RWPE1 (cell line): ENCODE measurements at regions not wholly inside any gene's neighbourhood (a gene's known extent, or its start where the extent isn't known, plus 50 kb on each side); places are given as distances from the start of the nearest gene placed in this dataset.

Source experiments
- CTCF ChIA-PET: fragments of 350-600 bp; sonication (Branson Sonifier 250); formaldehyde crosslinking; extraction: SDS; loops from one replicate; lab custom pipeline; 2021; lab: Yijun Ruan, JAX
- POLR2A ChIA-PET: fragments of 400-600 bp; formaldehyde crosslinking; extraction: SDS; loops from one replicate; lab custom pipeline; 2020; ENCODE audit warnings: antibody characterized with exemption; ENCODE audit not compliant: low non-redundant PET; lab: Yijun Ruan, JAX
- DNase-seq: peaks from one replicate; pipeline ENCODE4 v3.0.0; 2012; ENCODE audit warnings: low spot score
- H3K27ac ChIP-seq: fragments of 450-650 bp; 2 replicates; pipeline ENCODE4 v1.5.1; 2017
- CTCF ChIP-seq: fragments of 450-650 bp; conservative IDR thresholded peaks from 2 replicates; pipeline ENCODE4 v1.5.1; 2017; ENCODE audit warnings: low read depth, mild to moderate bottlenecking

DNA sequence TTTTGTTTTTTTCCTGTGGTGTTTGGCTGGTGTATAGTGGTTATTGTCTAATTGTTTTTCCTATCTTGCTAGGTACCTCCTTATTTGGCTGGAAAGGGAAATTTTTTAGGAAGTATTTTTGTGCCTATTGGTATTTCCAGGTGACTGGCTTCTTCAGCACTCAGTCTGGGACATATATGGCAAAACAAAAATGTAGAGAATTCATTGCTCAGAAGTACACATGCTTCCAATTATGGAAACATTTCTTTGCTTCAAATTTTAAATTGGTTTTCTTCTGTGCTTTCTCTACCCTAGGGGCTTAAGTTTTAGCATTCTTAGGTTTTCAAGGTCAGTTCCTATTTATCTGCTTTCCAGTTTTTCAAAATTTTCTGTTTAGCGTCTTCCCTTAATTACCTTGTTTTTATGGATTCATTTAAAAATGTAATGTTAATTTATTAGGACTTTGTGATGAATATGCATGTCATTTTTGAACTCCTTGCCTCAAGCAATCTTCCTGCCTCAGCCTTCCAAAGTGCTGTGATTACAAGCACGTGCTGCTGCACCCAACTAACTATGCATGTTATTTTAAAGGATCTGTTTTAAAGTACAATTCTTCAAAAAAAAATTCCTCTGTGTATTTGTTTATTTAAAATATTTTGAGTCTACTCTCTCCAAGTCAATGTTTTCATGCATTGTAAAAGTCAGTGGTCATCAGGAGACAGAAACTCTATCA, 231.9 kb upstream of the DPPA4 start:
- no peak for DNase-seq
- no peak for TF ChIP-seq CTCF
- ChIA-PET POLR2A (no interaction called here), CTCF (no interaction called here)
- H3K27ac ChIP-seq, result no peak overlapping the region

DNA sequence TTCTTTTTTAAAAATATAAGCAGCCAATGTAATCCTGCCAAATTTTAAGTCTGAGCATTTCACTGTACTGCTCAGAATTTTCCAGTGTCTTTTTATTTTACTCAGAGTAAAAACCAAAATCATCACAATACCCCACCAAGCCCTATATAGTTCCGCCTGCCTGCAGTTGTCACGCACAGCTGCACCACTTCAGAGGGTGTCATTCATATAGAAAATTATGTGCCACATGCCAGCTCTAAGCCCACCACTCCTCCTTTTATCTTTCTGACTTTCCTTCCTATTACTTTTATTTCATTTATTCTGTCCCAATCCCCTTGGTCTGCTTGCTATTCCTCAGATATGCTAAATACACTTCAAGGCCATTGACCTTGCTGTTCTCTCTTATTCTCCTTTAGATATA, 233.1 kb upstream of the DPPA4 start:
- POLR2A ChIA-PET, result no interaction called here
- CTCF ChIA-PET, result no interaction called here
- H3K27ac ChIP-seq, result no peak overlapping the region
- no peak for TF ChIP-seq CTCF
- no peak for DNase-seq

DNA sequence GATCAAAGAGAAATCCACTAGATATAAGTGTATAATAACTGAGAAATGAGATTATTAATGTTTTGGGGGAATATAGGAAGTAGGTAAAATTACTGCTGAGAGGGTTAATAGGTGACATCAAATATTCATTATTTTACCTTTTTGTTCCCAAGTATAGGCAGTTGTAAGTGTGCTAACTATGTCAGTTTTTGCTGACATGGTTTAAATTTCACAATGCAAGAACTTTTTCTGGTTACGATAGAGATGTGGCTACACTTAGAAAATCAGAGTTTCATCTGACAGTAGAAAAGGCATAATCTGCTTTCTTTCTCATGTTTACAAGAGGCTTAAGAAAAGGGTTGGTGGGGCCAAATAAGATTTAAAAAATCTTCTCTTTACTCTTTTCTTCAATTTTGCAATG, 235.0 kb upstream of the DPPA4 start:
- POLR2A ChIA-PET, result no interaction called here
- CTCF ChIA-PET, result no interaction called here
- no peak for TF ChIP-seq CTCF
- no peak for DNase-seq
- H3K27ac ChIP-seq, result no peak overlapping the region

DNA sequence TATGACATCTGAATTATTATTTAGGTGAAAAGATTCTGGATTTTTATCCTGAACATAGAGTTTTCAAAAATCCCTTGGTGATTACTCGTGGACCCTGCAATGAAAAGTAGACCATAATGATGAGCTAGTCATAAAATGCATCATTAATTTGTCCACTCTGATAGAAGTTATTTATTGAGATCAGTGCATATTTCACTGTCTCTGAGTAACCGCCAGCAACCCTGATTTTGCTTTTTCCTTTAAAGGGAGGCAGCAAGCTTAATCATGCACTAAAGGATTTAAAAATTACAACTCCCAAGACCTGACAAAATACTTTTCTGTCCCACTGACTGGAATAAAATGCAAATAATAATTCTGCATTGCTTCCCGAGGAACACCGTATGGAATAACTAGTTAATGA, 259.6 kb upstream of the DPPA4 start:
- no peak overlapping the region for H3K27ac ChIP-seq
- POLR2A ChIA-PET, result no interaction called here
- no peak for DNase-seq
- TF ChIP-seq CTCF, result no peak
- CTCF ChIA-PET, result no interaction called here

GRCh38 chr3:109597444-109597843, 260.1 kb upstream of the DPPA4 start:
- ChIA-PET CTCF (no interaction called here), POLR2A (no interaction called here)
- DNase-seq, result no peak
- H3K27ac ChIP-seq, result no peak overlapping the region
- no peak for TF ChIP-seq CTCF

GRCh38 chr3:109607897-109608296, 270.6 kb upstream of the DPPA4 start:
- ChIA-PET POLR2A (no interaction called here), CTCF (interaction anchor here (0.6 to 1.1 kb wide), 2 partner anchors 14 to 139 kb away, joined by 6 to 7 read pairs; no protein-coding TSS in a partner anchor)
- TF ChIP-seq CTCF, result no peak
- no peak for DNase-seq
- no peak overlapping the region for H3K27ac ChIP-seq
